Nephron progenitor cell (in vitro differentiated cells): ENCODE measurements at regions not wholly inside any gene's neighbourhood (a gene's known extent, or its start where the extent isn't known, plus 50 kb on each side); places are given as distances from the start of the nearest gene placed in this dataset.

Experiments used
- DNase-seq: peaks from one replicate; pipeline ENCODE4 v3.0.0; 2021
- H3K27ac Mint-ChIP-seq: 2 replicates; pipeline ENCODE4 v1.8.0; 2021; ENCODE audit warnings: mild to moderate bottlenecking, moderate library complexity, mixed read lengths
- H3K27me3 Mint-ChIP-seq: 2 replicates; pipeline ENCODE4 v1.8.0; 2021; ENCODE audit warnings: mild to moderate bottlenecking, low read depth, mixed read lengths; ENCODE audit not compliant: poor library complexity
- H3K36me3 Mint-ChIP-seq: 2 replicates; pipeline ENCODE4 v1.8.0; 2021; ENCODE audit warnings: low read depth, mixed read lengths
- H3K4me1 Mint-ChIP-seq: 2 replicates; pipeline ENCODE4 v1.8.0; 2021; ENCODE audit warnings: mixed read lengths
- H3K4me3 Mint-ChIP-seq: 2 replicates; pipeline ENCODE4 v1.8.0; 2021; ENCODE audit warnings: mild to moderate bottlenecking, moderate library complexity, mixed read lengths
- H3K9me3 Mint-ChIP-seq: 2 replicates; pipeline ENCODE4 v1.8.0; 2021; ENCODE audit warnings: mild to moderate bottlenecking, moderate library complexity, mixed read lengths
- TF ChIP-seq, protein P1 (sequence below): fragments of 200-600 bp; sonication (generic); IDR thresholded peaks from 2 replicates; pipeline ENCODE4 v1.5.0; 2021; ENCODE audit warnings: antibody characterized with exemption

DNA sequence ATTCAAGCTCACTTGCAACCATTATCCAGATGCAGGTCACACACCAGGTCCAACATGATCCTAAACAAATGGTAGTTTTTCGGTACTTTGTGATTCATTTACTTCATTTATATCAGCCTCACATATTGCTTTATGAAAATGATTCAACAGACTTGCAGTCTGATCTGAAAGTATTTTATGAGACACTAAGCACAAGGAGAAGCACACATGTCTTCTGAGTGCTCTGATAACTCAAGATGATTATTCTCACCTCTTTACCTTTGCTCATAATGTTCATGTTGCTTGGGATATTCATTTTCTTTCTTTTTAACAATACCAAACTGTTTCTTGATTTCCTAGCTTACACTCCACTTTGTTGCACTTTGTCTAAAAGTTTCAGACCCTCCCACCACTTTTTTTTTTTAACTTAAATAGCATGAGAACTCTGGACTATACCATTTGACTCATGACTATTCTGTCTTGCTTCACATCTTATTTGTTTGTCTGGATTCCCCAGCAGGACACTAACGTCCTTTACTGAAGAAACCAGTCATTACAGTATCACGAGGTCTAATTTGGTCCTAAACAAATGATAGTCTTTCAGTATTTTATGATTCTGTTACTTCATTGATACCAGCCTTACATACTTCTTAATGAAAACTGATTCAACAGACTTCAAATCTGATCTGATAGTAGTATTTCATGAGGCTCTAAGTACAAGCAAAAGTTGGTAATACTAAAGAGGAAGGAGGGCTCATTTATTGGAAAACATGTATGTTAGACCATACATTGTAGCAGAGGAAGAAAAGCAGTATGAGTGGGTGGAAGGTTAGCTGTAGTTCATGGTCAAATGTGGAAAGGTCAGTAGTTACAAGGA is 171.8 kb upstream of the AHR start:
- Mint-ChIP-seq H3K36me3 (no peaks in the 10 kb centered on the region), H3K27ac (peak overlapping the region; percentile 17), H3K4me3 (no peak overlapping the region), H3K4me1 (peaks cover 35% of the 10 kb centered on the region), H3K27me3 (peaks cover 7% of the 10 kb centered on the region), H3K9me3 (no peaks in the 10 kb centered on the region)
- TF ChIP-seq, protein P1, sequence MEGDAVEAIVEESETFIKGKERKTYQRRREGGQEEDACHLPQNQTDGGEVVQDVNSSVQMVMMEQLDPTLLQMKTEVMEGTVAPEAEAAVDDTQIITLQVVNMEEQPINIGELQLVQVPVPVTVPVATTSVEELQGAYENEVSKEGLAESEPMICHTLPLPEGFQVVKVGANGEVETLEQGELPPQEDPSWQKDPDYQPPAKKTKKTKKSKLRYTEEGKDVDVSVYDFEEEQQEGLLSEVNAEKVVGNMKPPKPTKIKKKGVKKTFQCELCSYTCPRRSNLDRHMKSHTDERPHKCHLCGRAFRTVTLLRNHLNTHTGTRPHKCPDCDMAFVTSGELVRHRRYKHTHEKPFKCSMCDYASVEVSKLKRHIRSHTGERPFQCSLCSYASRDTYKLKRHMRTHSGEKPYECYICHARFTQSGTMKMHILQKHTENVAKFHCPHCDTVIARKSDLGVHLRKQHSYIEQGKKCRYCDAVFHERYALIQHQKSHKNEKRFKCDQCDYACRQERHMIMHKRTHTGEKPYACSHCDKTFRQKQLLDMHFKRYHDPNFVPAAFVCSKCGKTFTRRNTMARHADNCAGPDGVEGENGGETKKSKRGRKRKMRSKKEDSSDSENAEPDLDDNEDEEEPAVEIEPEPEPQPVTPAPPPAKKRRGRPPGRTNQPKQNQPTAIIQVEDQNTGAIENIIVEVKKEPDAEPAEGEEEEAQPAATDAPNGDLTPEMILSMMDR: no peak
- DNase-seq: no peak

- peaks cover 39% of the 10 kb centered on the region for H3K4me1 Mint-ChIP-seq
- TF ChIP-seq, protein P1: no peak
- H3K4me3 Mint-ChIP-seq: no peak overlapping the region
- no peaks in the 10 kb centered on the region for H3K36me3 Mint-ChIP-seq
- no peak overlapping the region for H3K27ac Mint-ChIP-seq
- H3K9me3 Mint-ChIP-seq: peaks cover 4% of the 10 kb centered on the region
- peaks cover 13% of the 10 kb centered on the region for H3K27me3 Mint-ChIP-seq
- no peak for DNase-seq
These were observed 169.2 kb upstream of the AHR start for GRCh38 chr7:17129218-17129617.

DNA sequence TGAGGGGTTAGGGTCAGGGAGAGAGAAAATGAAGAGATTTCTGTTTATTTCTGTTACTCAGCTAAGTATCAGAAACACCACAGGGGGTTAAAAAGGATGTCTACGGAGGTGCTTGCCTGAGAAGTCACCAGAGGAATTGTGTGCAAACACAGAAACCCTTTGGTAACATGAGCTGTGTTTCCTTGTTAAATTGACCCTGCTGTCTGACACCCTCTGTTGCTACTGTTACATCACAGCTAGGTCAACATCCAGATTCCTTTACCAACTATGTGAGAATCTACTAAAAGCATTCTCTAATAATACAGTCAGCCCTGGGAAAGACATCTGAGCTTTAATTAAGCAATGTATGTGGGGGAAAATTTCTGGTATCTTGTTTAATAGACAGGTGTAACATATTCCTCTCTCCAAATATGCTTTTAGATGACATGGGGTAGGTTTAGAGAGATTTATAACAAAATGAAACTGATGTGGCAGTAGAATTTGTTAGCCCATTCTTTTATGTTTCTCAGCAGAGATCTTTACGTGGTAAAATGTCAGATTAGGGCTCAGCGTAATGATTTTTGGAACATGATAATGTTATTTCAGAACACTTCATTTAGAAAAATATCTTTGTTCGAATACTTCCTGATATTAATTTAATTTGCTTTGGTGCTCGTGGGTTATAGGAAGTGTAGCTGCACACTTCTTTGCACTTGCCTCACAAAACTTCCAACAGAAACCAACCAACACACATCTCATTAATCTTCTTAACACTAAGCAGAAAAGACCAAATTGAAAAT is 168.0 kb upstream of the AHR start:
- peaks cover 4% of the 10 kb centered on the region for H3K9me3 Mint-ChIP-seq
- H3K4me3 Mint-ChIP-seq: peak overlapping the region; percentile 35
- H3K27me3 Mint-ChIP-seq: peaks cover 13% of the 10 kb centered on the region
- H3K36me3 Mint-ChIP-seq: no peaks in the 10 kb centered on the region
- H3K27ac Mint-ChIP-seq: peak overlapping the region; percentile 87
- H3K4me1 Mint-ChIP-seq: peaks cover 39% of the 10 kb centered on the region
- TF ChIP-seq, protein P1: no peak
- peak; percentile 9 for DNase-seq

DNA sequence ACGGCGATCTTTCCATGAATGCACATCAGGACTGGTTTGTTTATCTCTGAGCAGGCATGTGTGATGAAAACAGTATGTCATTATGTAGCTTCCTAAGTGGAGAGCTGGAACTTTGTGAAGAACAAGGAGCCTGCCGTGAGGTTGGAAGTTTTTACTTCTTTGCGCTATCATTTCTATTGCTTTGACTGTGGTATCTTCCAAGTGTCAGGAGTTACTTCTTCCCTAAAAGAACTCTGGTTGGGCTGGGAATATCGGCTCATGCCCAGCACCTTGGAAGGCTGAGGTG is 167.4 kb upstream of the AHR start:
- Mint-ChIP-seq H3K9me3 (peaks cover 4% of the 10 kb centered on the region), H3K27me3 (peaks cover 13% of the 10 kb centered on the region), H3K36me3 (no peaks in the 10 kb centered on the region), H3K27ac (peak overlapping the region; percentile 61), H3K4me3 (no peak overlapping the region), H3K4me1 (peaks cover 39% of the 10 kb centered on the region)
- TF ChIP-seq, protein P1: no peak
- no peak for DNase-seq

- Mint-ChIP-seq H3K4me3 (no peak overlapping the region), H3K27me3 (peaks cover 10% of the 10 kb centered on the region), H3K27ac (no peak overlapping the region), H3K9me3 (peaks cover 4% of the 10 kb centered on the region), H3K36me3 (no peaks in the 10 kb centered on the region), H3K4me1 (peaks cover 35% of the 10 kb centered on the region)
- TF ChIP-seq, protein P1: no peak
- no peak for DNase-seq
These were observed 166.3 kb upstream of the AHR start for GRCh38 chr7:17131983-17132655.
